Hepatocyte (in vitro differentiated cells): ENCODE measurements at regions not wholly inside any gene's neighbourhood (a gene's known extent, or its start where the extent isn't known, plus 50 kb on each side); places are given as distances from the start of the nearest gene placed in this dataset.

Experiments used
- DNase-seq: peaks from one replicate; pipeline ENCODE4 v3.0.0-alpha.2; 2016; ENCODE audit warnings: low spot score
- H2AFZ ChIP-seq: fragments of 200-600 bp; sonication (generic); 2 replicates; pipeline ENCODE4 v1.6.0; 2016; ENCODE audit warnings: antibody characterized with exemption, mild to moderate bottlenecking
- H3K27ac ChIP-seq: fragments of 200-600 bp; sonication (generic); 2 replicates; pipeline ENCODE4 v1.5.1; 2016; ENCODE audit warnings: mild to moderate bottlenecking
- H3K27me3 ChIP-seq: fragments of 200-600 bp; sonication (generic); 2 replicates; pipeline ENCODE4 v1.6.1; 2016
- H3K36me3 ChIP-seq: fragments of 200-600 bp; sonication (generic); replicated peaks from 2 replicates; pipeline ENCODE4 v1.5.1; 2016; ENCODE audit warnings: low read depth; ENCODE audit not compliant: insufficient read depth
- H3K4me1 ChIP-seq: fragments of 200-600 bp; sonication (generic); 2 replicates; pipeline ENCODE4 v1.5.1; 2016; ENCODE audit warnings: mild to moderate bottlenecking, moderate library complexity; ENCODE audit not compliant: insufficient read depth
- H3K4me2 ChIP-seq: fragments of 200-600 bp; sonication (generic); 2 replicates; pipeline ENCODE4 v1.6.0; 2016
- H3K4me3 ChIP-seq: fragments of 200-600 bp; sonication (generic); 2 replicates; pipeline ENCODE4 v1.5.1; 2016; ENCODE audit warnings: mild to moderate bottlenecking
- H3K79me2 ChIP-seq: fragments of 200-600 bp; sonication (generic); 2 replicates; pipeline ENCODE4 v1.6.0; 2017; ENCODE audit warnings: mild to moderate bottlenecking
- H3K9me2 ChIP-seq: fragments of 200-600 bp; sonication (generic); replicated peaks from 2 replicates; pipeline ENCODE4 v1.6.0; 2017; ENCODE audit warnings: mild to moderate bottlenecking; ENCODE audit not compliant: insufficient read depth
- H3K9me3 ChIP-seq: fragments of 200-600 bp; sonication (generic); 2 replicates; pipeline ENCODE4 v1.5.1; 2016; ENCODE audit warnings: low read depth, mild to moderate bottlenecking
- H4K20me1 ChIP-seq: fragments of 200-600 bp; sonication (generic); 2 replicates; pipeline ENCODE4 v1.6.0; 2016; ENCODE audit warnings: mild to moderate bottlenecking; ENCODE audit not compliant: insufficient read depth, poor library complexity, severe bottlenecking
- EZH2 ChIP-seq: fragments of 200-600 bp; sonication (generic); IDR thresholded peaks from 2 replicates; pipeline ENCODE4 v1.6.1; 2016; ENCODE audit warnings: antibody characterized with exemption, mild to moderate bottlenecking, borderline replicate concordance
- EZH2phosphoT487 ChIP-seq: fragments of 200-600 bp; sonication (generic); IDR thresholded peaks from one replicate; pipeline ENCODE4 v1.6.1; 2018; ENCODE audit warnings: antibody characterized with exemption, mild to moderate bottlenecking, low read depth, moderate library complexity; ENCODE audit not compliant: unreplicated experiment, severe bottlenecking
- WGBS: methylation state at CpG from one replicate; pipeline ENCODE4 v1.1.6; 2016; ENCODE audit warnings: low lambda C conversion rate; ENCODE audit errors: missing lambda C conversion rate; 5-methylcytosine and 5-hydroxymethylcytosine counted together
- TF ChIP-seq, protein P1 (sequence below): fragments of 200-600 bp; sonication (generic); IDR thresholded peaks from 2 replicates; pipeline ENCODE4 v1.5.1; 2016; ENCODE audit warnings: antibody characterized with exemption, mild to moderate bottlenecking; ENCODE audit not compliant: poor library complexity

DNA sequence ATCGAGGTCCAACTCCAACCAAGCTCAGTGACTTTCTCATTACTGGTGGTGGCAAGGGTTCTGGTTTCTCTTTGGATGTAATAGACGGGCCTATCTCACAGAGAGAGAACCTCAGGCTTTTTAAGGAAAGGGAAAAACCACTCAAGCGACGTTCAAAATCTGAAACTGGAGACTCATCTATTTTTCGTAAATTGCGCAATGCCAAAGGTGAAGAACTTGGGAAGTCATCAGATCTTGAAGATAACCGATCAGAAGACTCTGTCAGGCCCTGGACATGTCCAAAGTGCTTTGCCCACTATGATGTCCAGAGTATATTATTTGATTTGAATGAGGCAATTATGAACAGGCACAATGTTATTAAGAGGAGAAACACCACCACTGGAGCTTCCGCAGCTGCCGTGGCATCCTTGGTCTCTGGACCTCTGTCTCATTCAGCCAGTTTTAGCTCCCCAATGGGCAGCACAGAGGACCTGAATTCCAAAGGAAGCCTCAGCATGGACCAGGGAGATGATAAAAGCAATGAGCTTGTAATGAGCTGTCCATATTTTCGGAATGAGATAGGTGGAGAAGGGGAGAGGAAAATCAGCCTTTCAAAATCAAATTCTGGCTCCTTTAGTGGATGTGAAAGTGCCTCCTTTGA is 343.5 kb upstream of the RGS6 start:
- no peaks in the 10 kb centered on the region for H3K9me2 ChIP-seq
- DNase-seq: no peak
- H3K4me1 ChIP-seq: peaks cover 13% of the 10 kb centered on the region
- no peaks in the 10 kb centered on the region for H4K20me1 ChIP-seq
- no peak overlapping the region for H3K4me2 ChIP-seq
- H3K27ac ChIP-seq: peak overlapping the region; percentile 10
- 95% methylated on average over 10 of the region's 10 CpGs for WGBS
- H3K79me2 ChIP-seq: peaks cover 30% of the 10 kb centered on the region
- H2AFZ ChIP-seq: no peak overlapping the region
- no peaks in the 10 kb centered on the region for H3K36me3 ChIP-seq
- TF ChIP-seq, protein P1, sequence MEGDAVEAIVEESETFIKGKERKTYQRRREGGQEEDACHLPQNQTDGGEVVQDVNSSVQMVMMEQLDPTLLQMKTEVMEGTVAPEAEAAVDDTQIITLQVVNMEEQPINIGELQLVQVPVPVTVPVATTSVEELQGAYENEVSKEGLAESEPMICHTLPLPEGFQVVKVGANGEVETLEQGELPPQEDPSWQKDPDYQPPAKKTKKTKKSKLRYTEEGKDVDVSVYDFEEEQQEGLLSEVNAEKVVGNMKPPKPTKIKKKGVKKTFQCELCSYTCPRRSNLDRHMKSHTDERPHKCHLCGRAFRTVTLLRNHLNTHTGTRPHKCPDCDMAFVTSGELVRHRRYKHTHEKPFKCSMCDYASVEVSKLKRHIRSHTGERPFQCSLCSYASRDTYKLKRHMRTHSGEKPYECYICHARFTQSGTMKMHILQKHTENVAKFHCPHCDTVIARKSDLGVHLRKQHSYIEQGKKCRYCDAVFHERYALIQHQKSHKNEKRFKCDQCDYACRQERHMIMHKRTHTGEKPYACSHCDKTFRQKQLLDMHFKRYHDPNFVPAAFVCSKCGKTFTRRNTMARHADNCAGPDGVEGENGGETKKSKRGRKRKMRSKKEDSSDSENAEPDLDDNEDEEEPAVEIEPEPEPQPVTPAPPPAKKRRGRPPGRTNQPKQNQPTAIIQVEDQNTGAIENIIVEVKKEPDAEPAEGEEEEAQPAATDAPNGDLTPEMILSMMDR: no peak
- no peak for TF ChIP-seq EZH2phosphoT487
- no peak for TF ChIP-seq EZH2
- no peaks in the 10 kb centered on the region for H3K27me3 ChIP-seq
- H3K4me3 ChIP-seq: no peak overlapping the region
- no peaks in the 10 kb centered on the region for H3K9me3 ChIP-seq

DNA sequence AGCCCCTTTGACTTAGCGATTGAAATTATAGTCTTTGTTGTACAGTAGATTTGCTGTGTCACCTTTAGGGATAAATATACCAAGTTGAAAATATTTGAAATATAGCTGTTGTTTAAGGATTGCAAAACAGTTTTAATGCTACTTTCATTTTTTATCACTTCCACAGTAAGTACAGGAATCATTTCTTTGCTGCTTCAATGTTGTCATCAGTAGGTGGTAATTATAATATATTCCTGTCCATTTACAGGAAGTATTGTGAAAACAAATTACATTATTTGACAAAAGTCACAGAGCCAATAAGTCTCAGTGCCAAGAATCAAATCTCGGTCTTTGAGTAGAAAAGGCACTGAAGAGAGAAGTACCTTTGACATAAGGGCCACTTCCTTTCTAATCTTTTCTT is 342.6 kb upstream of the RGS6 start:
- 84% methylated on average over 2 of the region's 2 CpGs for WGBS
- H3K4me2 ChIP-seq: no peak overlapping the region
- H3K4me3 ChIP-seq: no peak overlapping the region
- peaks cover 28% of the 10 kb centered on the region for H3K79me2 ChIP-seq
- no peak overlapping the region for H3K27ac ChIP-seq
- no peaks in the 10 kb centered on the region for H4K20me1 ChIP-seq
- TF ChIP-seq EZH2phosphoT487 (no peak), EZH2 (no peak)
- TF ChIP-seq, protein P1: no peak
- no peaks in the 10 kb centered on the region for H3K9me3 ChIP-seq
- no peaks in the 10 kb centered on the region for H3K36me3 ChIP-seq
- peaks cover 15% of the 10 kb centered on the region for H3K4me1 ChIP-seq
- H3K9me2 ChIP-seq: no peaks in the 10 kb centered on the region
- DNase-seq: no peak
- no peak overlapping the region for H2AFZ ChIP-seq
- no peaks in the 10 kb centered on the region for H3K27me3 ChIP-seq

DNA sequence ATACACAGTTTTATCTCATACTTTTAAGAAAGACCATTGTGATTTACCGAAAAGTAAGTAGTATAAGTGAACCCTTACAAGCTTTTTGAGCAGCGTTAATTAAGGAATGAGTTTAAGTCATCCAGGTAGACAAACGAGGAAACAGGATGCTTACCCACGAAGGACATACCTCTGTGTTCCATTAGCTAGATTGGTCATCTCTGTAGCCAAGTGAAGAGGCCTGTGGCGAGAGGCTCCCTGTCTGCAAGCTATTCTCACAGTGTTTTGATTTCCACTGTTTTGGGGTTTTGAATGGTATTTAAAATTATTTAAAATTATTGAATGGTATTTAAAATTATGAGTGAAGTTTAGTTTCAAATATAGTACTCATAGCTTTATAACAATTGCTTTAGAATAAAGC is 342.1 kb upstream of the RGS6 start:
- H4K20me1 ChIP-seq: no peaks in the 10 kb centered on the region
- no peak for DNase-seq
- H3K4me1 ChIP-seq: peaks cover 20% of the 10 kb centered on the region
- no peaks in the 10 kb centered on the region for H3K36me3 ChIP-seq
- peaks cover 26% of the 10 kb centered on the region for H3K79me2 ChIP-seq
- H3K27ac ChIP-seq: no peak overlapping the region
- 77% methylated on average over 5 of the region's 5 CpGs for whole genome bisulfite sequencing
- H3K9me2 ChIP-seq: no peaks in the 10 kb centered on the region
- H3K4me3 ChIP-seq: no peak overlapping the region
- TF ChIP-seq EZH2phosphoT487 (no peak), EZH2 (no peak)
- TF ChIP-seq, protein P1: no peak
- no peak overlapping the region for H3K4me2 ChIP-seq
- H3K9me3 ChIP-seq: no peaks in the 10 kb centered on the region
- H2AFZ ChIP-seq: no peak overlapping the region
- no peaks in the 10 kb centered on the region for H3K27me3 ChIP-seq
